ENCODE measurements at regions not wholly inside any gene's neighbourhood (a gene's known extent, or its start where the extent isn't known, plus 50 kb on each side); places are given as distances from the start of the nearest gene placed in this dataset.
"Not testable (repeated sequence)": the region's sequence is repeated elsewhere in the genome, so short reads cannot be mapped to it uniquely, and the experiment has no call there.

DNA sequence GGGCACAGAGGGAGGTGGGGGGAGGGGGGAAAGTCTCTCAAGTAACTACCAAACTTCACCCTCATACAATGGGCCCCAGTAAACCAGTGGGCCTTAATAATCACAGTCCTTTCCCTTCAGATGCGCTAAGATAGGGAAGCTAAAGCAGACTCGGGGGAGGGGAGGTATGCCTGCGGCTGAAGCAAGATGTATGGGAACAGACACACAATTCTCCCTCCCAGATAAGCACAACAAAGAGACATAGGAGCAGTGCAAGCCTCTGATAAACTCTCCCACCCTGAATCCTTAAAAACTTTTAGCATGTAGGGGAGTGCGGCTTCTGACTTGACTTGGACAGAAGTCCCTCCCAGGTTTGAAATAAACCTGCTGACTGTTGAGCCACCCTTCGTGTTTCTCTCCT, 54.7 kb downstream of the PROP1 start:
- not testable (repeated sequence) for H3K27me3 Mint-ChIP-seq; ATAC-seq (replicated peaks); H3K4me1 Mint-ChIP-seq; H3K27ac Mint-ChIP-seq; H3K9me3 Mint-ChIP-seq; H3K36me3 Mint-ChIP-seq (ENCODE audit: low read depth); H3K4me3 Mint-ChIP-seq

DNA sequence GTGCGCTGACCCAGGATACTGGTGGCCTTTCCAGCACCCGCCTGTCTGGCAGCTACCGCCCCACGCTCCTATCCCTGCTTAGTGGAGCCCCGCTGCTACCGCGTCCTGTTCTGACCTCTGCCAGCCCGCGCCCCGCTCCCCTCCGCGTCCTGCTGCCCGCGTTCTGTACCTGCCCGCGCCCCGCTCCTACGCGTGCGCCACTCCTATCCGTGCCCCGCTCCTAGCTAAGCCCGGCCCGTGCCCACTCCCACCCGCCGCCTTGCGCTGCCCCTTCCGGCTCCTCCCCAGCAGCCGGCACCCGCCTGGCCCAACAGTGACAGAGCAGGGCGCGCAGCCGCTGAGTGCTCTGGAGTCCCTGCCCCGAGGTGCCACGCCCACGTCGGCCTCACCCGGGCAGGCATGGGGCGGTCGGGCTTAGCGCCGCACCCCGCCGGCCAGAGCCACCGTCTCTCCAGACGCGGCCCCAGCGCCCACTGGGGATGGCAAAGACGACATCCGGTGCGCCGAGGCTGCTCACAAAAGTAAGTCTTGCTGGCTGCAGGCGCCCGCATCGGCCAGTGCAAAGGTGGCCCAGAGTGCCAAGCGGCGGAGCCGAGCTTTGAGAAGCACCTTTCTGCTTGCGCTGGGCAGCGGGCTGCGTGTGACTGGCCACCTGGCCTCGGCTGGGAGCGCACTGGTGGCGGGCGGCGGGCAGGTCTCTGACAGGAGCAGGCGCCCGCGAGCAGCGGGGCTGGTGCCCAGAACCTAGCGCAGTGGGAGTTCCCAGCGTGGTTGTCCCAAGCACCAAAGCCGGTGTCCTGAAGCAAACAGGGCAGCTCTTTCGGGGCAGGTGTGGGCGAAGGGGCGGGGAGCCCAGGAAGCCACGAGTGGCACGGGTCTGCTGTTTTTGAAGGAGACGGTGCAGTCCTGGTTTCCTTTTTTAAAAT, 56.5 kb downstream of the PROP1 start:
- H3K4me1 Mint-ChIP-seq; H3K27me3 Mint-ChIP-seq; H3K36me3 Mint-ChIP-seq (ENCODE audit: low read depth); H3K27ac Mint-ChIP-seq; H3K9me3 Mint-ChIP-seq: not testable (repeated sequence)
- peak; percentile 68 for ATAC-seq (replicated peaks)
- peak overlapping the region; percentile 44 for H3K4me3 Mint-ChIP-seq

DNA sequence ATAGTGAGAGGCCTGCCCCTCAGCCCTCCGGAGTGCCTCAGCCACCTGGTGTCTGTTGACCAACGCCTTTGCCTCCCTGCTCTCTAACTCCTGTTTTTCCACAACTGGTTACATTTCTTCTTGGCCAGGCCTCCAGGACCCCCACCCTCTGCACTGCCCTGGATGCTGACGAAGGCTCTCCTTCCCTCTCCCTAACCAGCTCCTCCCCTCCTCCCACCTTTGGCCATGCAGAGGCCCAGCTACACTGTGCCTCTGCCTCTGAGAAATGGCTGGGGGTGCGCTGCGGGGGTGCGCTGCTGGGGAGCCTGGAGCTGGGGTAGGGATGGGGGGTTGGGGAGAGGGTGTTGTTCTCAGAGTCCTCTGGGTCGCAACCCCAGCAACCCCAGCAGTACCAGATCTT, 57.3 kb downstream of the PROP1 start:
- H3K9me3 Mint-ChIP-seq; H3K36me3 Mint-ChIP-seq (ENCODE audit: low read depth); H3K27ac Mint-ChIP-seq; H3K27me3 Mint-ChIP-seq; H3K4me1 Mint-ChIP-seq: not testable (repeated sequence)
- ATAC-seq (replicated peaks): peak; percentile 16
- H3K4me3 Mint-ChIP-seq: peak overlapping the region; percentile 44

DNA sequence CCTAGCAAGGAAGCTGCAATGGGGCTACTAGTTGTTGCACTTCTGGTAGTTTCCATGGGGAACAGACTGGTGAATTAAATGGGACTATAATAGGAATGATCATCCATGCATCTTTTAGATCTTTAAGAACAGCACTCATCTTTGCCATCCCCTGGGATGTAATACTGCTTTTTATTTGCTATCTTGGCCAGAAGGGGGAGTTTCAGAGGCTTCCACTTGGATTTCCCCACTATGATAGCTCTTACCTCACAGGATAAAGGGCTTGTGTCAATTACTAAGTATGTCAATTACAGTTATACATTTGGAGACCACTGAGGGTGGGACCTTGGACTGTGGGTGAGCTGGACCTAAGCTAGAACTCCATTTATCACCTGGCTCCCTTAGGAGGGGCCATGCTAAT, 61.8 kb downstream of the PROP1 start:
- H3K4me1 Mint-ChIP-seq; H3K27ac Mint-ChIP-seq; ATAC-seq (replicated peaks); H3K36me3 Mint-ChIP-seq (ENCODE audit: low read depth); H3K9me3 Mint-ChIP-seq; H3K27me3 Mint-ChIP-seq; H3K4me3 Mint-ChIP-seq: not testable (repeated sequence)

DNA sequence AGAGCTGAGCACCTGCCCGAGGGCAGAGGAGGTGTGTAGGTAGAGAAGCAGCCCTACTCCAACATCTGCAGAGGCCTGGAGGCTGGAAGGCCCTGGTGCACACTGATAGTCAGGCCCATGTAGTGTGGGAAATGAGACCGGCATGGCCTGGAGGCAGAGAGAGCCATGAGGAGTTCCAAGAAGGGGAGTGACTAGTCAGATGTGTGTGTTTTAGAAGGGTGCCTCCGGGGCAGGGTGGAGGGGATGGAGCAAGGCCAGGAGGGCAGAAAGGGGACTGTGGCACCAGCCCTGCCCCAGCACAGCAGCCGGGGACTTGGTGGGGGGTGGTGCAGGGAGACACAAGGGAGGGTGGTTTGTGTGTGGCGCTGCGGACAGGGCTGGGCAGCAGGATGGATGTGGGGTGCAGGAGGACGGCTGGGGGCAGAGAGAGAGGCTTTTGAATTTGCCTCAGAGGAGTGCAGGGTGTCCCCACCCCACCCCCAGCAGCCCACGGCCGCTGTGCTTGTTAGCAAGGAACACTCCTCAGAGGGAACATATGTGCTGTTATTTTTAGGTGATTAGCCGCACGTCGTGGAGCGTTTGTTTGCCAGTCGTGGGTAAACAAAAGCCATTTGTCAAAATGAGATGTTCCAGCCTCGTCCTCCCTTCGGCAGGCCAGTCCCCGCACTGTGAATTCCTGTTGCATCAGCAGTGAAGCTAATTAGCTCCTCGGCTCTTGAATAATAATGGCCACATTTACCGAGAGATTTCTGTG, 65.6 kb downstream of the PROP1 start:
- H3K4me1 Mint-ChIP-seq; H3K4me3 Mint-ChIP-seq; ATAC-seq (replicated peaks); H3K36me3 Mint-ChIP-seq (ENCODE audit: low read depth); H3K9me3 Mint-ChIP-seq; H3K27ac Mint-ChIP-seq; H3K27me3 Mint-ChIP-seq: not testable (repeated sequence)

DNA sequence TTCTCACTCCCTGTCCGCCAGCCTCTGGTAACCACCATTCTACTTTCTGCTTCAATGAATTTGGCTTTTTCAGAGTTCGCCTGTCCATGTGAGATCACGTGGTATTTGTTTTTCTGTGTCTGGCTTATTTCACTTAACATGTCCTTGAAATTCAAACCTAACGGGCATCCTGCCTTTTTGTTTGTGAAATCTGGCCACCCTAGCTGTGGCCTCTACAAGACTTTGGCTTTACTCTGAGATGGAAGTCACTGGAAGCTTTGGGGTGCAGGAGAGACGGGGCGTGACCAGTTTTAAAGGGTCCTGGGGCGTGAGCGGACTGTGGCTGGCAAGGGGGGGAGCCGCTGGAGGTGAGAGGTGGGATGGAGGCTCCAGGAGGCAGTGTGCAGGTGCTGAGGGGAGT, 66.4 kb downstream of the PROP1 start:
- ATAC-seq (replicated peaks); H3K9me3 Mint-ChIP-seq; H3K4me1 Mint-ChIP-seq; H3K4me3 Mint-ChIP-seq; H3K27me3 Mint-ChIP-seq; H3K27ac Mint-ChIP-seq; H3K36me3 Mint-ChIP-seq (ENCODE audit: low read depth): not testable (repeated sequence)

DNA sequence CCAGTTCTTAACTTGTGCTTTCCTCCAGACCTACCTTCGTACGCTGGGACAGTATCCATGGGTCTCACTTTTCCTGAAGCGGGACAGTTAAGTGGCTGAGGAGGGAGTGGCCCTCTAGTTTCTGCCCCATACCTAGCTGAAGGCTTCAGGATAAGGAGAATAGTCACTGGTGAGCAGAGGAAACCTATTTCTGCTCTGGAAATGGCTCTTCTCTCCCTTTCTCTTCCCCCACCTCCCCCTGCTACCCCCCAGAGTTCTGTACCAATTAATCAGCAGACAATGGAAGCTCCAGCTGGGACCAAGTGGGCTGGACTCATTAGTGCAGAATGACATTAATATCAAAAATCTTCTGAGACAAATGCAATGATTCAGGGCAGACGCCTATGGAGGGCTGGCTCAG, 68.5 kb downstream of the PROP1 start:
- H3K27ac Mint-ChIP-seq; H3K9me3 Mint-ChIP-seq; ATAC-seq (replicated peaks); H3K27me3 Mint-ChIP-seq; H3K4me3 Mint-ChIP-seq; H3K4me1 Mint-ChIP-seq; H3K36me3 Mint-ChIP-seq (ENCODE audit: low read depth): not testable (repeated sequence)

DNA sequence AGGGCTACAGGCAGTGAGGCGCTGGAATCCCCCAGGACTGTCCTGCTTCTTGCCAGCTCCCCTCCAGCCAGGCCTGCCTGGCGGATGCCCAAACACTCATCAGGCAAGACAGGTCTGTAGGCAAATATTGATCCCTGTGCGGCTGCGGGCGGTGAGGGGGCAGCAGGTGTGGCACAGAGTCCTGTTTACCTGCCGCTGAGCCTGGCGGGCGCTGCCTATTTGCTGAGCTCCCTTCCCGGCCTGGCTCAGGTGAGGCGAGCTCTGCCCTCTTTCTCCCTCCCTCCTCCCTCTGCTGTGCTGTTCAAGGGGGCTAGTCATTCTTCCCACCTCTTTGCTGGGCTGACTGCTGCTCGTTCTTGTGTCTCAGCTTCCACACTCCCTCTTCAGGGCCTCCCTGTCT, 71.5 kb downstream of the PROP1 start:
- not testable (repeated sequence) for H3K4me1 Mint-ChIP-seq; H3K9me3 Mint-ChIP-seq; H3K4me3 Mint-ChIP-seq; H3K27me3 Mint-ChIP-seq; H3K36me3 Mint-ChIP-seq (ENCODE audit: low read depth); ATAC-seq (replicated peaks); H3K27ac Mint-ChIP-seq

DNA sequence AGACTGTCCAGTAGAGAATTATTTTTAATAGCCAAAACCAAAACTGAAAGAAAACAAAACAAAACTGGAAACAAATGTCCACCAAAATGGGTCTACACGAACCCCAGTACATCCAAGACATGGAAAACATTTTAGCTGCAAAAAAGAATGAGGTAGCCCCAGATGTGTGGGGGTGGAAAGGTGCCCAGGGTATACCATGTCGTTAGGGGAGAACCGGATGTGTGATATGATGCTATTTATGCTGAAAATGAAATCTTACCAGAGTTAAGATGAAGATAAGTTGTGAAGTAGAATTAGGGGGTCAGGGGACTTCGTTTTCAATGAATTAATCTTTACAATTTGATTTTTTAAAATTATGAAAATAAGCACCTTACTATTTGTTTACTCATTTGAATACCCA, 72.2 kb downstream of the PROP1 start:
- H3K36me3 Mint-ChIP-seq (ENCODE audit: low read depth); H3K9me3 Mint-ChIP-seq; H3K27ac Mint-ChIP-seq; ATAC-seq (replicated peaks); H3K4me1 Mint-ChIP-seq; H3K27me3 Mint-ChIP-seq; H3K4me3 Mint-ChIP-seq: not testable (repeated sequence)

DNA sequence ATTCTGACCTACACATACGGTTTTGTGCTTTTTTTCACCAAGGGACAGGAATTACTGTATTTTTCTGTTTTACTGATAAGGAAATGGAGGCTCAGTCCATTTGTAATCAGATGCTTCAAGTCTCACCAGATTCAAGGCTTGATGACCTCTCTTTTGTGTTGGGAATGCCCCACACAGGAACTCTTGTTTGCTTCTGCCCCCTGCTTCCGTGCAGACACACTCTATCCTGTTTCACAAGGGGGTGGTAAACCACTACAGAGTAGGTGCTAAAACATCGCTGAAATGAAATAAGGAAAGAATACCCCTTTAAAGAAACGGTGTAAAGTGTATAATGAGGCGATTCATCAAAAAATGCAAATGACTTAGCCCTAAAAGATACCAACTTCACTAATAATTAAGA, 72.9 kb downstream of the PROP1 start:
- not testable (repeated sequence) for H3K4me3 Mint-ChIP-seq; H3K4me1 Mint-ChIP-seq; ATAC-seq (replicated peaks); H3K27me3 Mint-ChIP-seq; H3K27ac Mint-ChIP-seq; H3K36me3 Mint-ChIP-seq (ENCODE audit: low read depth); H3K9me3 Mint-ChIP-seq

DNA sequence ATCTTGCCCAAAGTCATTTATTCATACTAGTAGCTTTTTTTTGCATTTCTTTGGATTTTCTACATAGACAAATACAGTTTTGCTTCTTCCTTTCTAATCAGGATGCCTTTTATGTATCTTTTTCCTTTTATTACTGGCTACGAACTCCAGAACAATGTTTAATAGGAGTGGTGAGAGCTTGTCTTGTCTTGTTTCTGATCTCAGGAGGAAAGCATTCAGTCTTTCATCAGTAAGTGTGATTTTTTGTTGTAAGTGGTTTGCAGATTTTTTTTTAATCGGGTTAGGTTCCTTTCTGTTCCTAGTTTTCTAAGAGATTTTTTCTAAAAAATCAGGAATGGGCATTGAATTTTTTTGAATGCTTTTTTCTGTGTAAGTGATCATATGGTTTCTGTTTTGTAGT, 86.8 kb downstream of the PROP1 start:
- H3K4me1 Mint-ChIP-seq; H3K27me3 Mint-ChIP-seq; H3K27ac Mint-ChIP-seq; H3K36me3 Mint-ChIP-seq (ENCODE audit: low read depth); ATAC-seq (replicated peaks); H3K4me3 Mint-ChIP-seq; H3K9me3 Mint-ChIP-seq: not testable (repeated sequence)

DNA sequence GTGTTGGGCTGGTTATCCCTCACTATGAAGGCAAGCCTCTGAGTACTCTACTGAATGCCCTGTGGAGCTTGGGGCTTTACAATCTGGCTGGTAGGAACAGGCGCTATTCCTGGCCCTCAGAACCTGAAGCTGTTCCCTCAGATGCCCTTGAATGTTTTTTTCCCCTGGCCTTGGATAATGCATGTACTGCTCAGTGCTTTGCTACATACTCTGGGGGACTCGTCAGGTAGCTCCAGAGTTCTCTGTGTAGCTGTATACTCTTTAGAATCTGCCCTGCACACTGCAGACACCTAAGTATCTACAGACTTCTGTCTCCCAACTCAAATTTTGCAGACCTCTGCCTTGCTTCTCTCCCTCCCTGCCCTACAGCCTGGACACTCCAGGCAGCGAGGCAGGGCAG, 93.2 kb downstream of the PROP1 start:
- H3K27ac Mint-ChIP-seq; H3K36me3 Mint-ChIP-seq (ENCODE audit: low read depth); H3K4me3 Mint-ChIP-seq; H3K9me3 Mint-ChIP-seq; H3K27me3 Mint-ChIP-seq; ATAC-seq (replicated peaks); H3K4me1 Mint-ChIP-seq: not testable (repeated sequence)

DNA sequence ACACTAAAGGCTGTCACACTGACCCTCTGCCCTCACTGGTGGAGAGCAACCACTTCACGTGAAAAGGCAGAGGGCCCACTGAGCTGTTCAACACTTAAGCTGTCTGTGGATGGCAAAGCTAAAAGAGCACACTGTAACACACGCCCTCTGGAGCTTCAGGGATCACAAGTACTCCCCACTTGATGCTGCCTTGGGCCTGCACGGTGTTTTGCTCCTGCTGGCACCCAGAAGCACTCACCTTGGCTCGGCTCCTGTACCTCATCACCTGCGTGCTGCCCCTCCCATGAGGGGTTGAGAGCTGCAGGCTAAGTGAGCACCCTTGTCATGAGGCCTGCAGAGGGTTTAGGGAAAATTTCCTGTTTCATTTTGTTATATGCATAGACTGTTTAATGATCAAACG, 96.0 kb downstream of the PROP1 start:
- not testable (repeated sequence) for H3K9me3 Mint-ChIP-seq; H3K4me1 Mint-ChIP-seq; H3K4me3 Mint-ChIP-seq; H3K36me3 Mint-ChIP-seq (ENCODE audit: low read depth); ATAC-seq (replicated peaks); H3K27me3 Mint-ChIP-seq; H3K27ac Mint-ChIP-seq

DNA sequence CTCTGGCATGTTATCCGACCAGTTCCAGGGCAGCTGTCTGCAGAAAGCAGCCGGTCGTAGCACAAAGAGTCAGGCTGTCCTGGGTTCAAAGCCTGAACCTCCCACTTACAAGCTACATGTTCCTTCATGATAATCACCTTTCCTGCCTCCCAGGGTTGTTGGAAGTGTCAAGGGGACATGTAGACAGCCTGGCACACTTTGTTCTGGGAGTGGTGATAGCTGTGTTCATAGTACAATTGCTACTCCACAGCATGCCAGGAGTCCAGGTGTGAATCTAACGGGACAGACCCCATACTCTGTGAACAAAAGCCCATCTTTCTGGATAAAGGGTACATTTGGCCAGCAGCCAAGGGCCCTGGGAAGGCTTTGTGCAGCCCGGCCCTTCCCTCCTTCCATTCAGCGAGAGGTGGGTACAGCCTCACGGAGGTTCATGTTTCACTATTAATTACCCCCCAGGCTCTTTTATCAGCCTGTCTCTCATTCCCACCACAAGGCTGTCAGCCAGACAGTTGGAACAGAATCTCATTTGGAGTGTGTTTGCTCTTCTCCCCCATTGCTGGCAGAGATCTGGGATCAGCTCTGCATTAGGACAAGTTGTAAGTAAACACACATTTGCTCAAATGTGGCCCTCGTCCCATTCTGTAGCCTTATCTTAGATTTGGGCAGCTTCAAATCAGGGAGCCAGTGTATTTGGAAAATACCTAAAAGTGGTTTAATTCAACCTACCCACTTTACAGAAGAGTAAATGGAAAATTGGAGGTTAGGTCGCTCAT, 101.2 kb downstream of the PROP1 start:
- ATAC-seq (replicated peaks); H3K27ac Mint-ChIP-seq; H3K4me3 Mint-ChIP-seq; H3K27me3 Mint-ChIP-seq; H3K4me1 Mint-ChIP-seq; H3K36me3 Mint-ChIP-seq (ENCODE audit: low read depth); H3K9me3 Mint-ChIP-seq: not testable (repeated sequence)

DNA sequence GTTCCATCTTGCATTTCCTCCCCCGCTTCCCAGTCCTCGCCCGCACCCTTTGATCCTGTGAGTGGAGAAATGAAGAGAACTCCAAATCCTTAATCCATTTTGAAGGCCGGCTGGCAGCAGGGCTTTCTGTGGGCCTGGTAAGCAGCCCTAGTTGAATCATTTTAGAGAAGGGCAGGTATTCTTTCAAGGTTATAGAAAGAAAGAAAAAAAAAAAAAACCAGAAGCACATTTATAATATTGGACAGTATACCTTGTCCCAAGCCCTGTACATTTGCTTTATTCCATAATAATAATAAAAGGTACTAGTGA, 103.7 kb downstream of the PROP1 start:
- H3K4me1 Mint-ChIP-seq; H3K9me3 Mint-ChIP-seq; H3K36me3 Mint-ChIP-seq (ENCODE audit: low read depth); H3K27me3 Mint-ChIP-seq; H3K27ac Mint-ChIP-seq; H3K4me3 Mint-ChIP-seq; ATAC-seq (replicated peaks): not testable (repeated sequence)

Measured in activated T-helper 17 cell treated with anti-CD3 and anti-CD28 coated beads, Interleukin-2, amount 50 U/mL, for 72 hours (primary cell).